C4-2B (cell line): ENCODE measurements at regions not wholly inside any gene's neighbourhood (a gene's known extent, or its start where the extent isn't known, plus 50 kb on each side); places are given as distances from the start of the nearest gene placed in this dataset.

ENCODE experiments used
- ZFX ChIP-seq: fragments of 450-650 bp; IDR thresholded peaks from 2 replicates; pipeline ENCODE4 v1.6.1; 2017
- TF ChIP-seq, protein P1 (sequence below): fragments of 450-650 bp; conservative IDR thresholded peaks from 2 replicates; pipeline ENCODE4 v1.5.1; 2017; ENCODE audit warnings: mild to moderate bottlenecking

DNA sequence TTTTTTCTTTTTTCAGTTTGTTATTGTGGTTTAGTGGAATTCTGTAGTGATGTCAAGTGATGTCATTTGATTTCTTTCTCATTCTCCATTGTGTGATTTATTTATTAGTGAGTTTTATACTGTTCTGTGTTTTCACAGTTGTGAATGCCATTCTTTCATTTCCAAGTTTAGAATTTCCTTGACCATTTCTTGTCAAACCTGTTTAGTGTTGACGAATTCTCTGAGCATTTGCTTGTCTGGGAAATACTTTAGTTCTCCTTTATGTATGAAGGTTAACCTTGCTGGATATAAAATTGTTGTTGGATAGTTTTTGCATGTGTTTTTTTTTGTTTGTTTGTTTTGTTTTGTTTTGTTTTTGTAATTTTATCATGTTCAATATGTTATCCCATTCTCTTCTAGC, 633.6 kb upstream of the FAT3 start:
- TF ChIP-seq, protein P1, sequence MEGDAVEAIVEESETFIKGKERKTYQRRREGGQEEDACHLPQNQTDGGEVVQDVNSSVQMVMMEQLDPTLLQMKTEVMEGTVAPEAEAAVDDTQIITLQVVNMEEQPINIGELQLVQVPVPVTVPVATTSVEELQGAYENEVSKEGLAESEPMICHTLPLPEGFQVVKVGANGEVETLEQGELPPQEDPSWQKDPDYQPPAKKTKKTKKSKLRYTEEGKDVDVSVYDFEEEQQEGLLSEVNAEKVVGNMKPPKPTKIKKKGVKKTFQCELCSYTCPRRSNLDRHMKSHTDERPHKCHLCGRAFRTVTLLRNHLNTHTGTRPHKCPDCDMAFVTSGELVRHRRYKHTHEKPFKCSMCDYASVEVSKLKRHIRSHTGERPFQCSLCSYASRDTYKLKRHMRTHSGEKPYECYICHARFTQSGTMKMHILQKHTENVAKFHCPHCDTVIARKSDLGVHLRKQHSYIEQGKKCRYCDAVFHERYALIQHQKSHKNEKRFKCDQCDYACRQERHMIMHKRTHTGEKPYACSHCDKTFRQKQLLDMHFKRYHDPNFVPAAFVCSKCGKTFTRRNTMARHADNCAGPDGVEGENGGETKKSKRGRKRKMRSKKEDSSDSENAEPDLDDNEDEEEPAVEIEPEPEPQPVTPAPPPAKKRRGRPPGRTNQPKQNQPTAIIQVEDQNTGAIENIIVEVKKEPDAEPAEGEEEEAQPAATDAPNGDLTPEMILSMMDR, result no peak
- no peak for TF ChIP-seq ZFX
